ENCODE measurements at regions not wholly inside any gene's neighbourhood (a gene's known extent, or its start where the extent isn't known, plus 50 kb on each side); places are given as distances from the start of the nearest gene placed in this dataset.

GRCh38 chr2:5325523-5325922 is 366.7 kb upstream of the SOX11 start:
- Histone ChIP-seq H2AFZ (replicated peaks) (no peak overlapping the region), H3K4me3 (no peak overlapping the region), H3K9ac (no peak overlapping the region), H3F3A (ENCODE audit: low read depth) (no peaks in the 10 kb centered on the region), H3K4me2 (no peak overlapping the region), H3K9me3 (ENCODE audit: low read depth) (no peaks in the 10 kb centered on the region), H3K27me3 (no peaks in the 10 kb centered on the region), H3K36me3 (no peaks in the 10 kb centered on the region), H3K4me1 (peaks cover 5% of the 10 kb centered on the region), H3K79me2 (ENCODE audit: low read depth) (no peaks in the 10 kb centered on the region), H3K27ac (no peak overlapping the region), H4K20me1 (ENCODE audit: low read depth) (no peaks in the 10 kb centered on the region)
- H3K4me1 Mint-ChIP-seq, result no peaks in the 10 kb centered on the region
- TF ChIP-seq CTCF (IDR thresholded peaks at IDR 0.05), result no peak
- H3K36me3 Mint-ChIP-seq, result no peaks in the 10 kb centered on the region
- DNase-seq (ENCODE audit: low spot score), result no peak
- H3K27ac Mint-ChIP-seq, result no peak overlapping the region
- peaks cover 3% of the 10 kb centered on the region for H3K27me3 Mint-ChIP-seq (ENCODE audit: insufficient read depth, low read depth)
- H3K9me3 Mint-ChIP-seq, result peaks cover 3% of the 10 kb centered on the region
- H3K4me3 Mint-ChIP-seq, result no peak overlapping the region

DNA sequence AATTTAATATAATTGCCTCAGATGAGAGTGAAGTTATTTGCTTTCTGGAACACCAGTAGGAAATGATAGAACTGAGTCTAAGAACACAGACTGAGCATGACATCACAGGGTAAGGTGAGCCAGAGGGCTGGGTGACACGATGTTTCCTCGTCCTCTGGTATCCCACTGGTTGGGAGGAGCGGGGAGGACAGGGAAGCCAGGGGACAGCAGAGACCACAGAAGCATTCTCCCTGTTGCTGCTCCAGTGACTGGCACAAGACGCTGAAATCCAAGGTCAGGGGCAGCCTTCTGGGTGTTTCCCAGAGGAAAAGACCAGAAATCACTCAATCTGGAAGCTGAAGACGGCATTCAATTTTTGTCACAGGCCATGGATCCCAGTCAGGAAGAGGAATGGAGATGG is 363.4 kb upstream of the SOX11 start:
- H3K4me1 ChIP-seq, result no peaks in the 10 kb centered on the region
- Mint-ChIP-seq H3K4me1 (peaks cover 2% of the 10 kb centered on the region), H3K27ac (no peak overlapping the region), H3K36me3 (no peaks in the 10 kb centered on the region), H3K4me3 (no peak overlapping the region), H3K27me3 (ENCODE audit: insufficient read depth, low read depth) (peaks cover 3% of the 10 kb centered on the region), H3K9me3 (peaks cover 3% of the 10 kb centered on the region)
- no peak overlapping the region for H3K4me3 ChIP-seq
- no peak for DNase-seq (ENCODE audit: low spot score)
- no peak overlapping the region for H3K4me2 ChIP-seq
- H3K9me3 ChIP-seq (ENCODE audit: low read depth), result no peaks in the 10 kb centered on the region
- H2AFZ ChIP-seq (replicated peaks), result no peak overlapping the region
- H3K27me3 ChIP-seq, result no peaks in the 10 kb centered on the region
- no peaks in the 10 kb centered on the region for H3F3A ChIP-seq (ENCODE audit: low read depth)
- no peak for TF ChIP-seq EZH2 (IDR thresholded peaks at IDR 0.05)
- TF ChIP-seq EZH2phosphoT487 (IDR thresholded peaks at IDR 0.05), result no peak
- no peak for TF ChIP-seq CTCF (IDR thresholded peaks at IDR 0.05)
- no peaks in the 10 kb centered on the region for H3K79me2 ChIP-seq (ENCODE audit: low read depth)
- H3K27ac ChIP-seq, result no peak overlapping the region
- H4K20me1 ChIP-seq (ENCODE audit: low read depth), result no peaks in the 10 kb centered on the region
- no peaks in the 10 kb centered on the region for H3K36me3 ChIP-seq
- H3K9ac ChIP-seq, result no peak overlapping the region

DNA sequence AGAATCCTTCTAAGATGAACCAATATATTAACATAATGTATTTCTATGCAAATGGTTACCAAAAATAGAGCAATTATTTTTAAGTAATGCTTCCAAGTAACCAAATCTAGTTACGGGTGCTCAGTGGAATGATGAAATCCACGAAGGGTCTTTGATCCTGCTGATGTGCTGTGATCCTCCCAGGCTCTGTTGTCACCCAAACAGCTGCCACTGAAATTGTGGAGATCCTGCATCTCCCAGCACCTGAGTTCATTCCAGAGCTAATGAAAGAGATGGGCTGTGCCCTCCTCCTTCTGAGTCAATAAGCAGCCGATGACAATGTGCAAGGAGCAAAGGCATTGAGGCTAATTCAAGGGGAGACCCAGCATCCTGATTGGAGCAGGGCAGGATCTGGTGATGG is 362.4 kb upstream of the SOX11 start:
- no peak overlapping the region for H3K4me3 ChIP-seq
- Mint-ChIP-seq H3K9me3 (peaks cover 3% of the 10 kb centered on the region), H3K4me3 (no peak overlapping the region), H3K36me3 (no peaks in the 10 kb centered on the region), H3K27ac (no peak overlapping the region), H3K27me3 (ENCODE audit: insufficient read depth, low read depth) (peaks cover 3% of the 10 kb centered on the region), H3K4me1 (peaks cover 2% of the 10 kb centered on the region)
- no peak overlapping the region for H2AFZ ChIP-seq (replicated peaks)
- no peak overlapping the region for H3K9ac ChIP-seq
- H3K36me3 ChIP-seq, result no peaks in the 10 kb centered on the region
- no peaks in the 10 kb centered on the region for H3K9me3 ChIP-seq (ENCODE audit: low read depth)
- no peaks in the 10 kb centered on the region for H3F3A ChIP-seq (ENCODE audit: low read depth)
- no peak for TF ChIP-seq EZH2phosphoT487 (IDR thresholded peaks at IDR 0.05)
- no peak for TF ChIP-seq EZH2 (IDR thresholded peaks at IDR 0.05)
- TF ChIP-seq CTCF (IDR thresholded peaks at IDR 0.05), result no peak
- no peak for DNase-seq (ENCODE audit: low spot score)
- H3K4me1 ChIP-seq, result no peaks in the 10 kb centered on the region
- H3K4me2 ChIP-seq, result no peak overlapping the region
- no peak overlapping the region for H3K27ac ChIP-seq
- H3K79me2 ChIP-seq (ENCODE audit: low read depth), result no peaks in the 10 kb centered on the region
- no peaks in the 10 kb centered on the region for H3K27me3 ChIP-seq
- no peaks in the 10 kb centered on the region for H4K20me1 ChIP-seq (ENCODE audit: low read depth)

DNA sequence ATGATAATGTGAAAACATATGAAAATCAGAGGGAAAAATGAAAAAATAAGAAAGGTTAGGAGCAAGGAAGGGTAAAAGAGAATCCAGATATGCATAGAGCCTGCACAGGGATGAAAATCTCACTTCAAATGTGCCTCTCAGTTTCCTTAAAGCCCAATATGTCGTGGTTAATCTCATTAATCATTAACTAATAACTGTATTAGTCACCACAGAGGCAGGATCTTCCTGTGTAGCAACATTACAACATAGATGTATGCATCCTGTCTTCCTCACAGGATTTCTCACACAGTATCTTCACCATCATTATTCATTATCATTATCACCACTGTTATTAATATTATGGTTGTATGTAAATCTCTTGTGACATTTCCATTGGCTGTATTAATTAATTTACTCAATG is 361.2 kb upstream of the SOX11 start:
- H3K4me1 ChIP-seq, result no peaks in the 10 kb centered on the region
- H3F3A ChIP-seq (ENCODE audit: low read depth), result no peaks in the 10 kb centered on the region
- no peak overlapping the region for H3K4me2 ChIP-seq
- H3K27ac Mint-ChIP-seq, result peak overlapping the region; percentile 91
- H3K9me3 ChIP-seq (ENCODE audit: low read depth), result no peaks in the 10 kb centered on the region
- H2AFZ ChIP-seq (replicated peaks), result no peak overlapping the region
- H3K27me3 Mint-ChIP-seq (ENCODE audit: insufficient read depth, low read depth), result no peaks in the 10 kb centered on the region
- no peak overlapping the region for H3K27ac ChIP-seq
- no peaks in the 10 kb centered on the region for H3K36me3 Mint-ChIP-seq
- no peaks in the 10 kb centered on the region for H3K27me3 ChIP-seq
- H4K20me1 ChIP-seq (ENCODE audit: low read depth), result no peaks in the 10 kb centered on the region
- no peaks in the 10 kb centered on the region for H3K79me2 ChIP-seq (ENCODE audit: low read depth)
- peaks cover 2% of the 10 kb centered on the region for H3K4me1 Mint-ChIP-seq
- no peak overlapping the region for H3K4me3 Mint-ChIP-seq
- H3K36me3 ChIP-seq, result no peaks in the 10 kb centered on the region
- no peak for TF ChIP-seq EZH2phosphoT487 (IDR thresholded peaks at IDR 0.05)
- no peak for TF ChIP-seq CTCF (IDR thresholded peaks at IDR 0.05)
- TF ChIP-seq EZH2 (IDR thresholded peaks at IDR 0.05), result no peak
- no peak for DNase-seq (ENCODE audit: low spot score)
- H3K9ac ChIP-seq, result no peak overlapping the region
- H3K4me3 ChIP-seq, result no peak overlapping the region
- no peaks in the 10 kb centered on the region for H3K9me3 Mint-ChIP-seq

Measured in neural progenitor cell (in vitro differentiated cells).